Mucosa of descending colon (tissue), 3 donors: ENCODE measurements at regions not wholly inside any gene's neighbourhood (a gene's known extent, or its start where the extent isn't known, plus 50 kb on each side); places are given as distances from the start of the nearest gene placed in this dataset.

Source experiments
- ATAC-seq: fragments of 200-7000 bp; cut with Tn5 transposase; one replicate; pipeline ENCODE4 v1.9.1; 2020; ENCODE audit warnings: mild to moderate bottlenecking, moderate library complexity
- DNase-seq, 3 donors: peaks; one replicate each; pipeline ENCODE4 v3.0.0-alpha.2; 2020
- H3K36me3 ChIP-seq: fragments of 200-600 bp; one replicate; pipeline ENCODE4 v1.8.0; 2021; ENCODE audit warnings: low read depth, mild to moderate bottlenecking
- H3K4me1 ChIP-seq: fragments of 200-600 bp; one replicate; pipeline ENCODE4 v1.8.0; 2021; ENCODE audit warnings: low read depth, mild to moderate bottlenecking
- H3K4me3 ChIP-seq: fragments of 200-600 bp; one replicate; pipeline ENCODE4 v1.8.0; 2021; ENCODE audit warnings: mild to moderate bottlenecking
- H3K9me3 ChIP-seq: fragments of 200-600 bp; one replicate; pipeline ENCODE4 v1.8.0; 2021; ENCODE audit warnings: mild to moderate bottlenecking
- intact Hi-C, 2 donors: fragments of 100-400 bp; cut with DNase I in 1 of 2; cut with micrococcal nuclease in 1 of 2; formaldehyde crosslinking; loops; one replicate each; pipeline versions ENCODE4 v1.11.0 to v1.11.1; 2022; cut with DNase I, micrococcal nuclease
- TF ChIP-seq, protein P1 (sequence below): fragments of 200-600 bp; IDR thresholded peaks from one replicate; pipeline ENCODE4 v1.8.0; 2022; ENCODE audit warnings: antibody characterized with exemption, mild to moderate bottlenecking
- donor health status: DM: no; HTN: no; CAD: no; lungs with moderate emphysema.
- donor health status: DM: no; HTN: no; CAD: no.
- donor health status: DM: no; HTN: yes; CAD: no.

- H3K4me1 ChIP-seq: no peaks in the 10 kb centered on the region
- DNase-seq (no peak), ATAC-seq (no peak)
- H3K36me3 ChIP-seq: no peaks in the 10 kb centered on the region
- intact Hi-C loops: loop anchor here in 1 of 2 donors (10.0 kb wide), 1 partner anchor 673 kb away; no protein-coding TSS in a partner anchor
- H3K4me3 ChIP-seq: no peak overlapping the region
- TF ChIP-seq, protein P1, sequence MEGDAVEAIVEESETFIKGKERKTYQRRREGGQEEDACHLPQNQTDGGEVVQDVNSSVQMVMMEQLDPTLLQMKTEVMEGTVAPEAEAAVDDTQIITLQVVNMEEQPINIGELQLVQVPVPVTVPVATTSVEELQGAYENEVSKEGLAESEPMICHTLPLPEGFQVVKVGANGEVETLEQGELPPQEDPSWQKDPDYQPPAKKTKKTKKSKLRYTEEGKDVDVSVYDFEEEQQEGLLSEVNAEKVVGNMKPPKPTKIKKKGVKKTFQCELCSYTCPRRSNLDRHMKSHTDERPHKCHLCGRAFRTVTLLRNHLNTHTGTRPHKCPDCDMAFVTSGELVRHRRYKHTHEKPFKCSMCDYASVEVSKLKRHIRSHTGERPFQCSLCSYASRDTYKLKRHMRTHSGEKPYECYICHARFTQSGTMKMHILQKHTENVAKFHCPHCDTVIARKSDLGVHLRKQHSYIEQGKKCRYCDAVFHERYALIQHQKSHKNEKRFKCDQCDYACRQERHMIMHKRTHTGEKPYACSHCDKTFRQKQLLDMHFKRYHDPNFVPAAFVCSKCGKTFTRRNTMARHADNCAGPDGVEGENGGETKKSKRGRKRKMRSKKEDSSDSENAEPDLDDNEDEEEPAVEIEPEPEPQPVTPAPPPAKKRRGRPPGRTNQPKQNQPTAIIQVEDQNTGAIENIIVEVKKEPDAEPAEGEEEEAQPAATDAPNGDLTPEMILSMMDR: no peak
- no peaks in the 10 kb centered on the region for H3K9me3 ChIP-seq
These were observed 119.3 kb upstream of the RALGAPA2 start for GRCh38 chr20:20831794-20832193.

GRCh38 chr20:20829681-20830080, 117.2 kb upstream of the RALGAPA2 start:
- Histone ChIP-seq H3K36me3 (no peaks in the 10 kb centered on the region), H3K9me3 (no peaks in the 10 kb centered on the region), H3K4me3 (no peak overlapping the region), H3K4me1 (no peaks in the 10 kb centered on the region)
- TF ChIP-seq, protein P1: no peak
- ATAC-seq (no peak), DNase-seq (no peak)
- intact Hi-C loops: loop anchor here in 1 of 2 donors (10.0 kb wide), 1 partner anchor 675 kb away; no protein-coding TSS in a partner anchor

DNA sequence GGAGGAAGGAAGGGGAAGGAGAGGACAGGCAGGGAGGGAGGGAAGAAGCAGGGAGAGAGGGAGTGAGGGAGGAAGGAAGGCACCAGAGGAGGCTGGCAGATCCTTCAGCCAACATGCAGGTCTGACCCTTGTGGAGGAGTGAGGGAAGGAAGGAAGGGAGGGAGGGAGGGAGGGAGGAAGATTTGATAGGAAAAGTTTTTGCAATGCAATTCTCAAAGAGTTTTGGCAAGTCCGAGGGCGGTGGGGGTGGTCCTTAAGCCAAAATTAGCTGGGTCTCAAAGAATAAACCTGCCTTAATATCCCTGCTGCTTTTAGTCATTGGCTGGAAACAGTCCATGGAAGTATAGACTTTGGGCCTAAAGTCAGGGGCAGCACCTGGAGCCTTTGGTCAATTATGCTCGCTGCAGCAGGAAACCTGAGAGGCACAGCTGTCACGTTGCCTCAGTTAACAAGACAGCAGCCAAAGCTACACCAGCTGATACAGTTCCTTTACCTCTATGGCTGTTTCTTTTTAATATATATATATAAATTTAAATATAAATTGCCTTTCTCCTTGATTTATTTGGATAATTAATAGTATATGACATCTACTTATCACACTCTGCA, 115.7 kb upstream of the RALGAPA2 start:
- no peaks in the 10 kb centered on the region for H3K4me1 ChIP-seq
- no peak overlapping the region for H3K4me3 ChIP-seq
- no peaks in the 10 kb centered on the region for H3K9me3 ChIP-seq
- TF ChIP-seq, protein P1: no peak
- intact Hi-C loops: no loop called here
- ATAC-seq: no peak
- no peaks in the 10 kb centered on the region for H3K36me3 ChIP-seq
- no peak for DNase-seq

DNA sequence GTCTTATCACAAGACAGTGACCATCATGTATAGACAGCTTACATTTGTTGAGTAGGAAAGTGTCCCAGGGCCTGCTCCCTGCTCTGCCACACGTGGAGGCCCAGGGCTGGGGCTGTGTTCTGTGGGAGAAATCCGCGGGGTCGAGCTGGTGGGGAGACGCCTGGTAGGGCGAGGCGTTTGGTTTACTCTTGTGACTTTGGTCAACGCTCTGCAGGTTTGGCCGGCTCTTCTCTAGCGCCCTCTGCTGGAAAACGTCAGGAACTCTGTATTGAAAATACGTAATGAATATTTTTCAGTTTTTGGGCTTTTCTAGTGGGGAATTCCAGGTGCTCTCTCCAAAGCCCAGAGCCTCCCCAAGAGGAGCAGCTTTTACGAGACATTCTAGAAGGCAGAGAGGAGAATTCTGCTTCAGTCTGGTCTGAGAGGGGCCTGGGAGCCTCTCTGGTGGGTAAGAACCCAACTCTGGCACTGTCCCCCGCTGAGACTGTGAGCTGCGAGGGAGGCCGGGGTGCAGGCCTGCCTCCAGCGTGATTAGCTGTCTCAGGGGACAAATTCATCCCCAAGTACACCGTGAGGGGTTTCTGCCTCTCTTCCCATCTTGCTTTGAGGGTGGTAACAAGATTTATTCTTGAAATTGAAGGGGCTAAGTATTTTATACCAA, 112.6 kb upstream of the RALGAPA2 start:
- Histone ChIP-seq H3K4me1 (no peaks in the 10 kb centered on the region), H3K36me3 (no peaks in the 10 kb centered on the region), H3K9me3 (no peaks in the 10 kb centered on the region), H3K4me3 (no peak overlapping the region)
- intact Hi-C loops: loop anchor here in 1 of 2 donors (2.0 kb wide), 1 partner anchor 160 kb away; no protein-coding TSS in a partner anchor
- TF ChIP-seq, protein P1: peak; percentile 42
- DNase-seq: peak; percentile 60 to 68 (median 64)
- peak; percentile 85 for ATAC-seq

- no peaks in the 10 kb centered on the region for H3K36me3 ChIP-seq
- no peak overlapping the region for H3K4me3 ChIP-seq
- H3K4me1 ChIP-seq: no peaks in the 10 kb centered on the region
- no peak for ATAC-seq
- intact Hi-C loops: no loop called here
- TF ChIP-seq, protein P1: no peak
- H3K9me3 ChIP-seq: no peaks in the 10 kb centered on the region
- no peak for DNase-seq
These were observed 111.0 kb upstream of the RALGAPA2 start for GRCh38 chr20:20823476-20823881.
